HT-29 (cell line): ENCODE measurements at regions not wholly inside any gene's neighbourhood (a gene's known extent, or its start where the extent isn't known, plus 50 kb on each side); places are given as distances from the start of the nearest gene placed in this dataset.
"Not testable (repeated sequence)": the region's sequence is repeated elsewhere in the genome, so short reads cannot be mapped to it uniquely, and the experiment has no call there.

Experiments used
- DNase-seq: peaks from one replicate; pipeline ENCODE4 v3.0.0-alpha.2; 2015; ENCODE audit warnings: low spot score

DNA sequence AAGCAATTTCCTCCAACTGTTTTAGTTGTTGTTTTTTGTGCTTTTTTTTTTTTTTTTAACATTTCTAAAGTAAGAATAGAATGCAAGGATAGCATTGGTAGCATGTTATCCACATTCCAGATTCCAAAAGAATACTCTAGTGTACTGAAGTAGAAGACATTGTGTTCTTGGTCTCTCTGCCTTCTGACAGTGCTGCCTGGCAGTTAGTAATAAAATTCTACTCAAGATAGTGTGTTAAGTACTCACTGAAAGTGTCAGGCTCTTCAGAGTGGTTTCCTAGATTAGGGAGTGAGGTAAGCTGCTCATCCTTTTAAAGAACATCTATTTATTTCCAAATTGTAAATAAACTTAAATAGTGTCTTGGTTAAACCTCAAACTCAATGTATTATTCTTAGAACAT lies 253.7 kb downstream of the HNMT start:
- no peak for DNase-seq

DNA sequence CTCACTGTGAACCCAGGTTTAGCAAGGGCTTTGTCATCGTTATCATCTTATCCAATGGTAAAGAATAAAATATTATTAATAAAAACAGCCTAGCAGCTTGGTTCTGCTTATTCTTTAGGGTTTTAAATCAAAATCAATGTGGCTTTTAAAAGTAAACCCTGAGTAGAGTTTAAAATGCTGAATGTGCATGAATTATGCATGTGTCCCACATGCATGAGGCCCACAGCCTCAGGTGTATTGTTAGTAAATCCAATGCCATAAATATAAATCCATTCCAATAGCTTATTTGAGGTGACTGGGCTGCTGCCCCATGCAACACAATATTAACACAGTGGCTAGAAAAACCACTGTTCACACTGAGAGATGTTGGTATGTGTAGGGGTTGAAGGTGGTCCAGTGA lies 254.1 kb downstream of the HNMT start:
- DNase-seq = no peak

DNA sequence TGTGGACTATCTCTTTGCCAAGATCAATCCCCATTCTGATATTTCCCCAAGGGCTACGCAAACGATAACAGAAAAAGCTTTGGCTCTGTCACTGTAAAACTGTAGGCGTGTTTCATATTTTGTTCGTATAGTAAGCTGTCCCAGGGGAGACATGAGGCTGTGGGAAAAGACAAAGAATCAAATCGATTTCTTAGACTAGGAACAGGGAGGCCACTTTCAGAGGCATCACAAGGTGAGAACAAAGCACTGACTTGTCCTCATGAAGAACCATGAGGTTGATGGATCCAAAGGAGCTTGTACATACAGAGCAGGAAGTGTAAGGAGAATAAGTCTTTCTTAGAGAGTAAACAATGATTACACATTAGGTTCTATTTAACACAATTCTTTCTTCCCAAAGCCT lies 255.7 kb downstream of the HNMT start:
- no peak for DNase-seq

- no peak for DNase-seq
Observed at GRCh38 chr2:138221358-138221757, 257.1 kb downstream of the HNMT start.

GRCh38 chr2:138223319-138223718 lies 259.0 kb downstream of the HNMT start:
- DNase-seq = no peak

DNA sequence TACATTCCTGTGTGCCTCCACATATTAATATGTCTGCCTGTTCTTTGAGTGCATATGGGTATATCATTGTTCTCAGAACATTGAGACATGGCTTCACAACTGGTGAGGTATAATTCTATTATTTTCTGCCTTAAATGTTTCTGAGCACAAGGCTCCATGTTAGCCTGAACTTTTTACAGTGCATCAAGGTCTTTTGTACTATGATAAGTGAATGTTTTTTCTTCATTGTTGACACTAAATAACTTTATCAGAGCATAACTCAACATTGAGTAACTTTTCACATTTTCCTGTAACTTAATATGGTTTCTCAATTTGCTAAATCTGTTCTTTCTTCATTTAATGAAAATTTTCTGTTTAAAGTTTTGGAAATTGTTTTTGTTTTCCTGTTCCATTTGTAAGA lies 262.9 kb downstream of the HNMT start:
- DNase-seq = no peak

DNA sequence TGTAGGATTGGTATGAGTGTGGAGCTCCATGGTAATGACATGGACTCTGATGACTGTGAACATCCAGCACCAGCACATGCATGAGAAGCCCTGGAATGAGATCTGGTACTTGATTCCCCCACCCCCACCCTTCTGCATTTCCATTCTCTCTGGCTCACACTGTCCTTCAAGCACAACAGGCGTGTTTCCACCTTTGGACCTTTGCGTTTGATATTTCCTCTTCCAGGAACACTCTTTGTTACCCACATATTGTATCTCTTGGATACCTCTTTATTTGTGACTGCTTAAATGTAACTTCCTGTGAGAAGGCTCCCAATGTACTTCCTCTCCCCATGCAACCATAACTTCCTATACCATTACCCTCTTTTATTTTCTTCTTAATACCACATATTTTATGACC lies 263.8 kb downstream of the HNMT start:
- DNase-seq = peak; percentile 12

- DNase-seq = no peak
Observed at GRCh38 chr2:138234265-138234664, 267.3 kb upstream of the SPOPL start.

GRCh38 chr2:138235041-138235440 lies 266.5 kb upstream of the SPOPL start:
- DNase-seq = no peak

GRCh38 chr2:138236142-138236541 lies 265.4 kb upstream of the SPOPL start:
- no peak for DNase-seq

DNA sequence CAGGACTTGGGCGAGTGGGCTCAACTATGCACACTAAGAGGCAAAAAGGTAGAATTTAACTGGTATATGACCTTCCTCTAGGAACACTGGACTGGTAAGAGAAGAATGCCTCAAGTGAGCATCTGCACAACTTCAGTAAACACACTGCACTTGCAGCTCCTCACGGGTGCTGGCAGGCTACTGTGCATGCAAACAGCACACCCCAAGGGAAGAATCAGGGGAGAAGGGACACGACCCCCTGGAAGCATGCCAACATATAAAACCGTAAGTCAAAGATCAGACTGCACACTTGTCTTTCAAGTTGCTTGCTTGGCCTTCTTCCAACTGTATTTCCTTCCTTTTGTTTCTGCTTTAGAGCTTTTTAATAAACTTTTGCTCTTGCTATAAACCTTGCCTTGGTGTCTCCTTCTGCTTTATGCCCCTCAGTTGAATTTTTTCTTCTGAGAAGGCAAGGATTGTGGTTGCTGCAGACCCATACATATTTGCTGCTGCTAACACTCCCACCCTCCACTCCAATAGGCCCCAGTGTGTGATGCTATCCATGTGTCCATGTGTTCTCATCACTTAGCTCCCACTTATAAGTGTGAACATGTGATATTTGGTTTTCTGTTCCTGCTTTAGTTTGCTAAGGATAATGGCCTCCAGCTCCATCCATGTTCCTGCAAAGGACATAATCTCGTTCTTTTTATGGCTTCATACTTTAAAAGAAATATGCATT lies 263.7 kb upstream of the SPOPL start:
- peak; percentile 16 for DNase-seq

GRCh38 chr2:138238908-138239307 lies 262.7 kb upstream of the SPOPL start:
- DNase-seq = no peak

- no peak for DNase-seq
Observed at GRCh38 chr2:138239902-138240491, 261.6 kb upstream of the SPOPL start.

DNA sequence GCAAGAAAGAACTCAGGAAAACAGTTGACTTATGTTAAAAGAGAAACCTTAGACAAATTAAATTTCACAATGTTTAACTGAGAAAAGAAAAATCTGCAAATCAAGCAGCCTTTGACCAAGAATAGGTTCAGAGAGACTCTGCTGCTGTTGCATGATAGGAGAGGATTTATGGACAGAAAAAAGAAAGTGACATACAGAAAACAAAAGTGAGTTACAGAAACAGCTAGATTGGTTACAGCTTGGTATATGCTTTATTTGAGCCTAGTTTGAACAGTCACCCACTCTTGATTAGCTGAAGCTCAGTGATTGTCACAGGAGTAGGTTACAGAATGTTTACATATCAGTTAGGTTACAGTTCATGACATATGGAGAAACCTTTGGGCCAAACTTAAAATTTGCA lies 258.2 kb upstream of the SPOPL start:
- no peak for DNase-seq

DNA sequence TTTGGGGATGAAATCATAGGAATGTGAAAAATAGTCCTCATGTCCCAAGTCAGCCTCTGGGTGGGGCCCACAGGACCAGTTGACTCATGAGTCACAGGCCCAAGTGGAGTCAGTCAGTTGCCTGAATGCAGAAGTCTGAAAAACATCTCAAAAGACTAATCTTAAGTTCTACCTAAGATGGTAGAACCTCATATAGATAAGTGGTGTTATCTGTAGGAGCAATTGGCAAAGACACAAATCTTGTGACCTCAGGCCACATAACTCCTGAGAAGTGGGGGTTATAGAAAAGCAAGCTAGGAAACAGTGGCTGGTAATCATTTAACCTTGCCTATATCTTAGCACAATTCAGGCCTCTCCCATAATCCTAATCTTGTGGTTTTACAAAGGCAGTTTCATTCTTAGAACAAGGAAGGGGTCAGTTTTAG lies 257.1 kb upstream of the SPOPL start:
- DNase-seq = no peak

DNA sequence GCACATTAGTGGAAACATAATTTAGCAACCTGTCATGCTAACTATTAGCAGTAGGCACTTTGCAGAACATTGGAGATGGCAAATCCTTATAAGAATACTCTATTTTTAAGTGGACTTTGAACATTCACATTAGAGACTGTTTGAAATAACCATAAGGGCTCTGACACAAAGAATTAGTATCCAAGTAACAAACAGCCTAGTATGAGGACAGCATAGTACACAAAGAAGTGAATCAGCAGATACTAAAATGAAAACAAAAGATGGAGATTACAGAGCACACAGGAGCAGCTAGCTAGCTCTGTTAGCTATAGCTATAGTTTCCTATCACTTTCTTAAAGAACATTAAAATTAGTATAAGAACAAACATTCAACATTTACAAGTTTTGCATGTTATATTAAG lies 256.3 kb upstream of the SPOPL start:
- DNase-seq = no peak

- DNase-seq = no peak
Observed at GRCh38 chr2:138247302-138247701, 254.3 kb upstream of the SPOPL start.

DNA sequence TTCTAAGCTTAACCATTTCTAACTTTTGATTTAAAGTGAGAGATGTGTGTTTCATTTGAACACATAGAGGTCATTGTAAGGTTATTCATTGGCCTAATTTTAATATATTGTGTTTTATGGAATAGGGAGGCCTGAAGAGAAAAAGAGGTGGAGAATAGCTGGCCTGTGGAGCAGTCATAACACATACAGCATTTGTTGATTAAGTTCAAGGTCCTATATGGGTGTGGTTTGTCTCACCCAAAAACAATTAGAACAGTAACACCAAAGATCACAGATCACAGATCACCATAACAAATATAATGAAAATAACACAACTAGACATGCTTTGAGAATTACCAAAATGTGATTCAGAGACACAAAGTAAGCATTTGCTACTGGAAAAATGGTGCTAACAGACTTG lies 252.4 kb upstream of the SPOPL start:
- no peak for DNase-seq

- DNase-seq = not testable (repeated sequence)
Observed at GRCh38 chr2:138250843-138251320, 250.7 kb upstream of the SPOPL start.

DNA sequence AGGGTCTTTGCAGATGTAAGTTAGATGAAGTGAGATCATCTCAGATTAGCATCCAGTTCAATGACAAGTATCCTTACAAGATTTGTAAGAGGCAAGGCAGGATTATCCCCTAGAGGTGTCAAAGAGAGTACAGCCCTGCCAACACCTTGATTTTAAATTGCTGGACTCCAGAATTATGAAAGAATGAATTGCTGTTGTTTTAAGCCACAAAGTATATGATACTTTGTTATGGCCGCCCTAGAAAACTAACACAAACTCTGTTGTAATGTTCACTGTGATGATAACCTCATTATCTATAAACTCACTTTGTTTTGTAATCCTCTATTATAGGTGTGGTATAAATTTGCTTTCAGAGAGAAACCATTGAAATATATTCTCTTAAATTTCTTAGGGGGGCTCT lies 249.0 kb upstream of the SPOPL start:
- DNase-seq = no peak

GRCh38 chr2:138255670-138256069 lies 245.9 kb upstream of the SPOPL start:
- no peak for DNase-seq

DNA sequence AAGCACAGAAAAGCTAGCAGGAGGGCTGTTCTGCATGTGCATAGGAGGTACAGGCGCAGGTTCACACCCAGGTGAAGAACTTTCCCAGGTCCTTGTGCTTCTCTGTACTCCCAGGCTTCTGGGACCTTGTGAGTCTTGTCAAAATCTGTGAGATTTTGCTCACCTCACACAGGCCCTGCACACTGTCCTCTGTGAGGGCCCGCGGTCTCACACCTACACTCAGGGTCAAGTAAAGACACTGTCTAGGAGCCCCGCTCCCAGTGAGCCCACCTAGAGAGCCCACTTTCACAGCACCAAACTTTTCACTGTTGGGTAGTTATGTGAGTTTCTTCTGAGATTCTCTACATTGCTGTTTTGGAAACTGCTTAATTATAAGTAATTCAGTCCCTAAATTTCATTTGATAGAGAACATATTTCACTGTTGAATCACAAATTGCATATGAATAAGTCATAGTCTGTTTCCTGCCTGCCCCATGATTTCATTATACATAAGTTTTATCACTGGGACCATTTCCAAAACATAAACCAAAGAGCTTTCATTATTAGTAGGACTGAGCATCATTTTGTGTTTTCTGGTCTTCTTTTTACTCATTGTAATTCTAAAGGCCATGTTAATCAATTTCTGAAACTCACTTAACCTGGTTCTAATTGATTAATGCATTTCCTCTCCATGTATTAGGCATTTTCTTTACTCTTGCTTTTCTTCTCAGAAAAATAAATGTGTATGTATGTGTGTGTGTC lies 234.2 kb upstream of the SPOPL start:
- DNase-seq = no peak

DNA sequence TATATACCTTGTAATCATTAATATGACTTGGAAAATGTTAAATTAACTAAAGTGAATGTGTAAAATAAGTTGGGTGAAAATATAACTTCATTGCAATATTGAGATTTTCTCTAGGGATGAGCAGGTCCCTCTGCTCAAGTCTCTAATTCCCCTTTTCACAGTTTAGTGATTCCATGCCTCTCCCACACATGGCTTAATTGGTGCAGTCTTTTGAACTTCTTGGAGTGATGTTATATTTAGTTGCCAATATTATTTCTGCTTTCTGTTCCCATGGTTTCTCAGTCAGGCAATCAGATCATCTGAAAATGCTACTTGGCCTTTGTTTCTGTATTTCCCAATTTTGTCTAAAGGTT lies 233.7 kb upstream of the SPOPL start:
- no peak for DNase-seq
